Keratinocyte (primary cell): ENCODE measurements at regions not wholly inside any gene's neighbourhood (a gene's known extent, or its start where the extent isn't known, plus 50 kb on each side); places are given as distances from the start of the nearest gene placed in this dataset.

Source experiments
- CTCF ChIP-seq, 3 experiments: IDR thresholded peaks in 1 of 3; conservative IDR thresholded peaks in 1 of 3; optimal IDR thresholded peaks in 1 of 3; 2 replicates in 2 of 3; 3 replicates in 1 of 3; pipeline versions ENCODE3 to v1.5.1; 2011; ENCODE audit warnings: low read length in 3 of 3, mild to moderate bottlenecking in 3 of 3, moderate library complexity in 2 of 3, control low read depth in 1 of 3, inconsistent platforms in 1 of 3; ENCODE audit not compliant: insufficient read depth in 2 of 3; ENCODE audit errors: extremely low read depth in 1 of 3
- EZH2 ChIP-seq: IDR thresholded peaks from one replicate; pipeline ENCODE4 v1.6.1; 2012; ENCODE audit warnings: inconsistent platforms, mild to moderate bottlenecking, low read length, moderate library complexity

GRCh38 chr12:113724794-113725556 is 241.2 kb downstream of the RBM19 start:
- TF ChIP-seq EZH2 (no peak), CTCF (optimal IDR thresholded peaks at IDR 0.05 in 1 of 3, IDR thresholded peaks at IDR 0.05 in 1 of 3, conservative IDR thresholded peaks at IDR 0.05 in 1 of 3; ENCODE audit: extremely low read depth in 1 of 3, insufficient read depth in 2 of 3, low read length in 3 of 3) (no peak)
